Lower lobe of right lung (tissue), 2 donors: ENCODE measurements at regions not wholly inside any gene's neighbourhood (a gene's known extent, or its start where the extent isn't known, plus 50 kb on each side); places are given as distances from the start of the nearest gene placed in this dataset.

Experiments used
- ATAC-seq, 2 donors: fragments of 200-7000 bp; cut with Tn5 transposase; one replicate each; pipeline ENCODE4 v1.9.1; 2020 to 2022; ENCODE audit warnings: mild to moderate bottlenecking in 2 of 2, moderate library complexity in 2 of 2
- DNase-seq: peaks from one replicate; pipeline ENCODE4 v3.0.0-alpha.2; 2020
- H3K27ac ChIP-seq: fragments of 200-600 bp; one replicate; pipeline ENCODE4 v1.8.0; 2022
- H3K27me3 ChIP-seq: fragments of 200-600 bp; one replicate; pipeline ENCODE4 v1.8.0; 2022; ENCODE audit warnings: low read depth
- H3K36me3 ChIP-seq: fragments of 200-600 bp; one replicate; pipeline ENCODE4 v1.8.0; 2022; ENCODE audit warnings: mild to moderate bottlenecking
- H3K4me1 ChIP-seq: fragments of 200-600 bp; one replicate; pipeline ENCODE4 v1.8.0; 2022
- H3K4me3 ChIP-seq: fragments of 200-600 bp; one replicate; pipeline ENCODE4 v1.8.0; 2022; ENCODE audit warnings: mild to moderate bottlenecking
- H3K9me3 ChIP-seq: fragments of 200-600 bp; one replicate; pipeline ENCODE4 v1.8.0; 2022
- intact Hi-C: fragments of 100-400 bp; cut with DNase I; formaldehyde crosslinking; loops from one replicate; pipeline ENCODE4 v1.11.0; 2022
- TF ChIP-seq, protein P1 (sequence below): fragments of 200-600 bp; IDR thresholded peaks from one replicate; pipeline ENCODE4 v1.8.0; 2022; ENCODE audit warnings: antibody characterized with exemption, mild to moderate bottlenecking
- donor health status: DM: no; HTN: yes; CAD: no; lungs with severe emphysema.

- TF ChIP-seq, protein P1, sequence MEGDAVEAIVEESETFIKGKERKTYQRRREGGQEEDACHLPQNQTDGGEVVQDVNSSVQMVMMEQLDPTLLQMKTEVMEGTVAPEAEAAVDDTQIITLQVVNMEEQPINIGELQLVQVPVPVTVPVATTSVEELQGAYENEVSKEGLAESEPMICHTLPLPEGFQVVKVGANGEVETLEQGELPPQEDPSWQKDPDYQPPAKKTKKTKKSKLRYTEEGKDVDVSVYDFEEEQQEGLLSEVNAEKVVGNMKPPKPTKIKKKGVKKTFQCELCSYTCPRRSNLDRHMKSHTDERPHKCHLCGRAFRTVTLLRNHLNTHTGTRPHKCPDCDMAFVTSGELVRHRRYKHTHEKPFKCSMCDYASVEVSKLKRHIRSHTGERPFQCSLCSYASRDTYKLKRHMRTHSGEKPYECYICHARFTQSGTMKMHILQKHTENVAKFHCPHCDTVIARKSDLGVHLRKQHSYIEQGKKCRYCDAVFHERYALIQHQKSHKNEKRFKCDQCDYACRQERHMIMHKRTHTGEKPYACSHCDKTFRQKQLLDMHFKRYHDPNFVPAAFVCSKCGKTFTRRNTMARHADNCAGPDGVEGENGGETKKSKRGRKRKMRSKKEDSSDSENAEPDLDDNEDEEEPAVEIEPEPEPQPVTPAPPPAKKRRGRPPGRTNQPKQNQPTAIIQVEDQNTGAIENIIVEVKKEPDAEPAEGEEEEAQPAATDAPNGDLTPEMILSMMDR, result no peak
- Histone ChIP-seq H3K36me3 (no peaks in the 10 kb centered on the region), H3K4me1 (no peaks in the 10 kb centered on the region), H3K27me3 (no peaks in the 10 kb centered on the region), H3K4me3 (no peak overlapping the region), H3K27ac (no peak overlapping the region), H3K9me3 (no peaks in the 10 kb centered on the region)
- DNase-seq (no peak), ATAC-seq (no peak)
- intact Hi-C loops, result no loop called here
Observed at GRCh38 chr18:61172624-61173023, 160.6 kb upstream of the CDH20 start.

GRCh38 chr18:61173554-61173953, 159.7 kb upstream of the CDH20 start:
- Histone ChIP-seq H3K27me3 (no peaks in the 10 kb centered on the region), H3K9me3 (no peaks in the 10 kb centered on the region), H3K27ac (no peak overlapping the region), H3K36me3 (no peaks in the 10 kb centered on the region), H3K4me1 (no peaks in the 10 kb centered on the region), H3K4me3 (no peak overlapping the region)
- intact Hi-C loops, result no loop called here
- no peak for ATAC-seq
- DNase-seq, result no peak
- TF ChIP-seq, protein P1, result no peak

DNA sequence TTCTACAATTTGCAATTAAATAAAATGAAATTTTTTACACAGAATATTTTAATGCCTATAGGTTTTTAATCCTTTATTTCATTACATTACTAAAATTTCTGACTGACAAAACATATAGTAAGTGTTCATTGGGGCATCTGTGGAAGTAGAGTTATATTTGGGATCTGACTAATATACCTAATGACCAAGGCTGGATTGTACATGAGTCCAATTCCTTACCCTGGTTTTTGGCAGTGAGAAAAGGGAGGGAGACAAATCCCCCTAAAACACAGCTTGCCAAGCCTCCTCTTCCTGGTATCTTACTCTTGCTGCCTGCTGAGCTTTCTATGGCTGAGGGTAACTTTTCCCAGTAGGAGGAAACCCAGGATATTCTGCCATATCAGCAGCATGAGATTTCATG, 149.4 kb upstream of the CDH20 start:
- intact Hi-C loops, result no loop called here
- DNase-seq, result no peak
- Histone ChIP-seq H3K4me1 (no peaks in the 10 kb centered on the region), H3K27ac (no peak overlapping the region), H3K4me3 (no peak overlapping the region), H3K9me3 (no peaks in the 10 kb centered on the region), H3K36me3 (no peaks in the 10 kb centered on the region), H3K27me3 (no peaks in the 10 kb centered on the region)
- TF ChIP-seq, protein P1, result no peak
- no peak for ATAC-seq

DNA sequence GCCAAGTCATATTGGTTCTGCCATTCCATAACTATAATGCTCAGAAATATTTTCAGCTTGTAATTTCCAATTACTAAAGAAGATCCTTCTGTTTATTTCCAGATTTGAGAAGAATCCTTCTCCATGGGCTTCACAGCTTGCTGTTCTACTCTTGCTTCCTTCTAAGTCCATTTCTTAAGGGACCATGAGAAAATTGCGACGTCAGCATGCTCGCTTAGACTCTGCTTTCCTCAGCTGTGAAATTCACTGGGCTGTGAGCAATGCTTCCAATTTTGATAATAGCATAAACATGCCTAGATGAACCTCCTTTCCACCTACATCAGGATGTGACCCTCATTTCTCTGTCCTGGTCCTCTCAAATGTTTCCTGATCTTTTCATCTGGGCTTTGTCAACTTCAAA, 145.3 kb upstream of the CDH20 start:
- intact Hi-C loops, result no loop called here
- H3K36me3 ChIP-seq, result no peaks in the 10 kb centered on the region
- TF ChIP-seq, protein P1, result no peak
- ATAC-seq (no peak), DNase-seq (no peak)
- no peaks in the 10 kb centered on the region for H3K9me3 ChIP-seq
- H3K4me1 ChIP-seq, result no peaks in the 10 kb centered on the region
- H3K4me3 ChIP-seq, result no peak overlapping the region
- H3K27me3 ChIP-seq, result no peaks in the 10 kb centered on the region
- no peak overlapping the region for H3K27ac ChIP-seq

GRCh38 chr18:61189376-61189775, 143.9 kb upstream of the CDH20 start:
- no peaks in the 10 kb centered on the region for H3K9me3 ChIP-seq
- ATAC-seq (no peak), DNase-seq (no peak)
- no peak overlapping the region for H3K4me3 ChIP-seq
- no peaks in the 10 kb centered on the region for H3K27me3 ChIP-seq
- no peaks in the 10 kb centered on the region for H3K4me1 ChIP-seq
- no peak overlapping the region for H3K27ac ChIP-seq
- intact Hi-C loops, result no loop called here
- H3K36me3 ChIP-seq, result no peaks in the 10 kb centered on the region
- TF ChIP-seq, protein P1, result no peak

- TF ChIP-seq, protein P1, result no peak
- Histone ChIP-seq H3K27ac (no peak overlapping the region), H3K36me3 (no peaks in the 10 kb centered on the region), H3K27me3 (no peaks in the 10 kb centered on the region), H3K4me3 (no peak overlapping the region), H3K4me1 (no peaks in the 10 kb centered on the region), H3K9me3 (no peaks in the 10 kb centered on the region)
- no peak for ATAC-seq
- intact Hi-C loops, result no loop called here
- no peak for DNase-seq
Observed at GRCh38 chr18:61194726-61195125, 138.5 kb upstream of the CDH20 start.
